ENCODE measurements at regions not wholly inside any gene's neighbourhood (a gene's known extent, or its start where the extent isn't known, plus 50 kb on each side); places are given as distances from the start of the nearest gene placed in this dataset.

GRCh38 chr1:78358165-78358564 is 132.6 kb upstream of the PTGFR start:
- TF ChIP-seq CTCF (IDR thresholded peaks at IDR 0.05) (no peak), EZH2 (IDR thresholded peaks at IDR 0.05; ENCODE audit: borderline replicate concordance, insufficient read depth, low read depth, low read length, poor library complexity, severe bottlenecking) (no peak)

Measured in B cell (primary cell).